KMS-11 (cell line): ENCODE measurements at regions not wholly inside any gene's neighbourhood (a gene's known extent, or its start where the extent isn't known, plus 50 kb on each side); places are given as distances from the start of the nearest gene placed in this dataset.

Experiments used
- H2AFZ ChIP-seq: fragments of 200-600 bp; sonication (generic); 2 replicates; pipeline ENCODE4 v1.6.1; 2016; ENCODE audit warnings: antibody characterized with exemption, mixed run types, low read depth
- H3K27ac ChIP-seq: fragments of 200-600 bp; sonication (generic); 2 replicates; pipeline ENCODE4 v1.6.1; 2016; ENCODE audit warnings: mild to moderate bottlenecking, mixed run types
- H3K27me3 ChIP-seq: fragments of 200-600 bp; sonication (generic); 2 replicates; pipeline ENCODE4 v1.6.1; 2017; ENCODE audit warnings: mild to moderate bottlenecking, low read depth, mixed run types, moderate library complexity; ENCODE audit not compliant: insufficient read depth
- H3K36me3 ChIP-seq: fragments of 200-600 bp; sonication (generic); 2 replicates; pipeline ENCODE4 v1.6.1; 2017; ENCODE audit warnings: mild to moderate bottlenecking, mixed run types; ENCODE audit not compliant: insufficient read depth
- H3K4me1 ChIP-seq: fragments of 200-600 bp; sonication (generic); 2 replicates; pipeline ENCODE4 v1.6.1; 2016; ENCODE audit warnings: mild to moderate bottlenecking, low read depth, mixed run types; ENCODE audit not compliant: poor library complexity, severe bottlenecking
- H3K4me2 ChIP-seq: fragments of 200-600 bp; sonication (generic); 2 replicates; pipeline ENCODE4 v1.7.0; 2016; ENCODE audit warnings: mild to moderate bottlenecking, mixed run types
- H3K4me3 ChIP-seq: fragments of 200-600 bp; sonication (generic); IDR thresholded peaks from 2 replicates; pipeline ENCODE4 v1.6.1; 2017; ENCODE audit warnings: low read depth, low read length, mixed read lengths; ENCODE audit not compliant: insufficient read depth
- H3K79me2 ChIP-seq: fragments of 200-600 bp; sonication (generic); 2 replicates; pipeline ENCODE4 v1.6.1; 2016; ENCODE audit warnings: low read depth, mixed run types; ENCODE audit not compliant: insufficient read depth
- H3K9ac ChIP-seq: fragments of 200-600 bp; sonication (generic); 2 replicates; pipeline ENCODE4 v1.6.1; 2016; ENCODE audit warnings: mild to moderate bottlenecking, mixed run types
- H4K20me1 ChIP-seq: fragments of 200-600 bp; sonication (generic); 2 replicates; pipeline ENCODE4 v1.6.1; 2016; ENCODE audit warnings: mild to moderate bottlenecking, mixed run types; ENCODE audit not compliant: insufficient read depth
- CTCF ChIP-seq: fragments of 200-600 bp; sonication (generic); conservative IDR thresholded peaks from 2 replicates; pipeline ENCODE4 v1.6.1; 2017; ENCODE audit warnings: low read depth, mild to moderate bottlenecking, antibody characterized with exemption, low read length, moderate library complexity, mixed read lengths

- no peak overlapping the region for H2AFZ ChIP-seq
- no peak overlapping the region for H3K27ac ChIP-seq
- H3K27me3 ChIP-seq = no peaks in the 10 kb centered on the region
- no peaks in the 10 kb centered on the region for H3K4me1 ChIP-seq
- H3K79me2 ChIP-seq = no peaks in the 10 kb centered on the region
- TF ChIP-seq CTCF = no peak
- no peaks in the 10 kb centered on the region; the same call in 1 of the 2 replicates for H3K36me3 ChIP-seq
- H4K20me1 ChIP-seq = no peaks in the 10 kb centered on the region
- H3K4me2 ChIP-seq = no peak overlapping the region
- H3K9ac ChIP-seq = no peak overlapping the region
- no peak overlapping the region for H3K4me3 ChIP-seq
These were observed 366.2 kb downstream of the TFAP2A start for GRCh38 chr6:10048370-10049297.

GRCh38 chr6:10042280-10042679 lies 372.6 kb downstream of the TFAP2A start:
- H4K20me1 ChIP-seq = no peaks in the 10 kb centered on the region
- H3K36me3 ChIP-seq = no peaks in the 10 kb centered on the region
- H3K27ac ChIP-seq = no peak overlapping the region
- H3K4me1 ChIP-seq = no peaks in the 10 kb centered on the region
- H3K27me3 ChIP-seq = no peaks in the 10 kb centered on the region
- no peak overlapping the region for H2AFZ ChIP-seq
- H3K79me2 ChIP-seq = no peaks in the 10 kb centered on the region
- H3K9ac ChIP-seq = no peak overlapping the region
- no peak overlapping the region for H3K4me2 ChIP-seq
- no peak for TF ChIP-seq CTCF
- no peak overlapping the region for H3K4me3 ChIP-seq

GRCh38 chr6:10033223-10033829 lies 381.5 kb downstream of the TFAP2A start:
- Histone ChIP-seq H3K79me2 (no peaks in the 10 kb centered on the region), H3K4me2 (no peak overlapping the region), H3K27me3 (no peaks in the 10 kb centered on the region), H3K27ac (no peak overlapping the region), H3K9ac (no peak overlapping the region), H3K4me3 (no peak overlapping the region), H2AFZ (no peak overlapping the region), H3K36me3 (no peaks in the 10 kb centered on the region), H3K4me1 (no peaks in the 10 kb centered on the region), H4K20me1 (no peaks in the 10 kb centered on the region)
- TF ChIP-seq CTCF = no peak

- H3K9ac ChIP-seq = no peak overlapping the region
- no peaks in the 10 kb centered on the region for H4K20me1 ChIP-seq
- H3K4me1 ChIP-seq = no peaks in the 10 kb centered on the region
- no peaks in the 10 kb centered on the region for H3K79me2 ChIP-seq
- no peaks in the 10 kb centered on the region for H3K36me3 ChIP-seq
- no peak overlapping the region for H3K27ac ChIP-seq
- no peak overlapping the region for H3K4me3 ChIP-seq
- no peaks in the 10 kb centered on the region for H3K27me3 ChIP-seq
- no peak overlapping the region for H3K4me2 ChIP-seq
- H2AFZ ChIP-seq = no peak overlapping the region
- TF ChIP-seq CTCF = no peak
These were observed 383.3 kb downstream of the TFAP2A start for GRCh38 chr6:10031617-10032016.
